GM18907 (cell line): ENCODE measurements at regions not wholly inside any gene's neighbourhood (a gene's known extent, or its start where the extent isn't known, plus 50 kb on each side); places are given as distances from the start of the nearest gene placed in this dataset.
"Not testable (repeated sequence)": the region's sequence is repeated elsewhere in the genome, so short reads cannot be mapped to it uniquely, and the experiment has no call there.

Experiments used
- ATAC-seq: cut with Tn5 transposase; IDR thresholded peaks from one replicate; pipeline ENCODE4 v1.9.1; 2021; ENCODE audit warnings: mild to moderate bottlenecking, moderate library complexity; ENCODE audit not compliant: unreplicated experiment

DNA sequence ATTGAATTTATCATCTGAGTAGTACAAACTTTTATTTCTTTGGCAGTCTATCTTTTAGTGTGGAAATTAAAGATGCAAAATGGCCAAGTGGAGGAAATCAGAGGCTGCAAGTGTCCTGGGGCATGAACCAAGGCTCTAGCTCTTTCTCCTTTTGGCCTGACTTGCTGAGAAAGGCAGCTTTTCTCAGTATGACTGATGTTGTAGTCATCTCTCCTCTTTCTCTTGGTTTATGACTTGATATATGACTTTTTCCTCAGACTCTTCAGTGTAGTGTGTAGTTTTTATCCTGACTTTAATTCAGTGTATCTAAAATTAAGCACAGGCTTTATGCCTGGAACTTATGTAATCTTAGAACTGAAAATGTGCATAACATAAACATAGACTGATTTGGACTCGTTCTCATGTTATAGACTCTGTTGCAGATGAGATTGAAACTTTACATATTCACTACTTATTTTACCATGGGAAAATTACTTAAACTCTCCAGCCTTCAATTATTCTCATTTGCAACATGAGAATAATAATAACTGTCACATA is 65.7 kb downstream of the SLITRK5 start:
- ATAC-seq, result no peak

- no peak for ATAC-seq
These were observed 82.9 kb downstream of the SLITRK5 start for GRCh38 chr13:87754097-87754496.

DNA sequence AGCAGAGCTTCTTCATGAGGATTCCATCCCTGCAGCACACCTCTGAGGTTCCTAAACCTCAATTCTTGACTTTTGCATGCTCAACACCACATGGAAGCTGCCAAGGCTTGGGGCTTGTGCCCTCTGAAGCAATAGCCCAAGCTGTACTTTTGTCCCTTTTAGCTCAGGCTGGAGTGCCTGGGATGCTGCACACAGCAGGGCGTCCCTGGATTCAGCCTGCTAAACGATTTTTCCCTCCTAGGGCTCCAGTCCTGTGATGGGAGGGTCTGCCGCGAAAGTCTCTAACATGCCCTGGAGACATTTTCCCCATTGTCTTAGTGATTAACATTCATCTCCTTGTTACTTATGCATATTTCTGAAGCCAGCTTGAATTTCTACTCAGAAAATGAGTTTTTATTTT is 98.3 kb downstream of the SLITRK5 start:
- ATAC-seq, result no peak

- ATAC-seq, result no peak
These were observed 106.2 kb downstream of the SLITRK5 start for GRCh38 chr13:87777387-87777786.

GRCh38 chr13:87778128-87778527 is 107.0 kb downstream of the SLITRK5 start:
- ATAC-seq, result no peak

- no peak for ATAC-seq
These were observed 108.3 kb downstream of the SLITRK5 start for GRCh38 chr13:87779426-87779825.

DNA sequence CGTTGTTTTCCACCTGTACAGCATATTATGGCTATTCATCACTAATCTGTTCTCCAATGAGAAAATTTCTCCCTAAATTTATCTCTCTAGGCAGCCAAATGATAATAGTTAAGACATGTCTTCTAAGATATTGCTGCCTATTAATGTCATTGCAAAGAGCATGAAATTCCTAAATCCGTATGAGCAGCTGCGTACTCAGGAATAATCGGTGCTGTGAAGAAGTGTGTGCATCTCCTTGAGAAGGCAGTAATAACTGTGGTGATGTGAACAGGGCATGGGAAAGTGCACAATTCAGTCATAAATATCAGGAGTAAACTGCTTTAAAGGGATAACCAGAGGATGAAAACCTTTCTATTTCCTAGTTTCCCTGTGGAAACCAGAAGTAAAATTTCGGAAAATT is 112.2 kb downstream of the SLITRK5 start:
- no peak for ATAC-seq

DNA sequence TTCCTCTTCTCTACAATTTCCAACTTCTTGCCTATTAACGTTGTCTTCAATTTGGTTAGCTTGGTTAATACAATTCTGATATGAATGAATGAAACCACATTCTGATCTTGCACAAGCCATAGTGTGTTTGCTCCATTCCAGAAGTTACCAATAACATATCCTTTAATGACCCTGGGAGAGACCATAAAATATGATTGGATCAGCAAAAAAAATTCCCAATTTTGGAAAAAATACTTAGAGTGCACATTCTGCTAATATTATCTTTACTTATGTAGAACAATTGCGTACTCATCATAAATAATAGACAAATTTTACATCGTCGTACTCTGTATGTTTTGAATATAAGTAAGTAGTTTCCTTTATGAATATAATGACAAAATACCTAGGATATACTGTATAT is 117.2 kb downstream of the SLITRK5 start:
- no peak for ATAC-seq

DNA sequence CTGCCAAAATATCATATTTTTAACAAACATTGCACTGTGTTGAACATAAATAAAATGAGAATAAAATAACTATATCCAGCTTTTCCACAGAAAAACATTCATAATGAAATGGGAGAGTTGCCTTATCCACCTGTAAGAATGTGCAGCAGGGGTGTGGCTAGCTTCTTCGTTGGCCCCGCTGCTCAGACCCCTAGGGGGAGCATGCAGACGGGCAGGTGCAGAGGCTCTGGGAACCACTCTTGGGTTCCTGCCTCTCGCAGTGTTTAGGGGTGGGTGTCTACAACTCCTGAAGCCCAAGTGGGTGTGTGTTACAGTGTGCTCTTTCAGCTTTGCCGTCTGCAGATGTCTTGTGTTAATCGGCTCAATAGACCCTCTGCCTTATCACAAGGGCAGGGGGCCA is 121.7 kb downstream of the SLITRK5 start:
- ATAC-seq, result no peak

DNA sequence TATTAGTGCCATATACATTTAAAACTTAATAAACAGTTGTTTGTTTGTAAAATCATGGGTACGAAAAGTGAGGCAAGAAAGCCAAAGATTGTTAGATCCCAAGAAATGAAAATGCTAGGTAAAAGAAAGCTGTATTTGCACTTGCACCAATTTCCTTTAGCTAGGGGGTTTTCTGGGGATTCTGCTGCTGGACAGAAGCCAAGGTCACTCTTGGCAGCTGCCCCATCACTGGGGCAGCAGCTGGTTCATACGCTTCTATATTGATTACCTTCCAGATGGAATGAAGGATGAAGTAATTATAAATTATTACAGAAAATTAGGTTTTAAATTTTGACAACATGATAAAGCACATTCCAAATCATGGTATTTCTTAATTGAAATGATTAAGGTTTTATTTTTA is 127.4 kb downstream of the SLITRK5 start:
- no peak for ATAC-seq

- no peak for ATAC-seq
These were observed 139.2 kb downstream of the SLITRK5 start for GRCh38 chr13:87810391-87810801.

DNA sequence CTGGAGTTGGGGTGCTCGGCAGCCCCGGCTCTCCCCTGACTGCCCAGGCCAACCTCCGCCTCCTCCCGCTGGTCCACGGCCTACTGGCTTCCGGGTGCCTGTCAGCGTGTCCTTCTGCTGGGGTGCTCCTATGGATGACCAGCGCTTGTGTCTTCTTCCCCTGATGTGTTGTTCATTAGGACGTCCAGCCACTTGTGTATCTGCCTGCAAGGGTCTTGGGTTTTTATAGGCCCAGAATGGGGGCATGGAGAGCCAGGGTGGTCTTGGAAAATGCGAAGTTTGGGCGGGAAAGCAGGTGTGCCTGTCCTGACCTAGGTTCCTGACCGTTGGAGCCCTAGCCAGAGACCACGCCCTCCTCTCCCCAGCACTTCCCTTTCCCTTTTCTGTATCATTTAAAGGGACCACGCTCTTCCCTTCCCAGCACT is 139.8 kb downstream of the SLITRK5 start:
- no peak for ATAC-seq

GRCh38 chr13:87814403-87814802 is 143.2 kb downstream of the SLITRK5 start:
- ATAC-seq, result no peak

DNA sequence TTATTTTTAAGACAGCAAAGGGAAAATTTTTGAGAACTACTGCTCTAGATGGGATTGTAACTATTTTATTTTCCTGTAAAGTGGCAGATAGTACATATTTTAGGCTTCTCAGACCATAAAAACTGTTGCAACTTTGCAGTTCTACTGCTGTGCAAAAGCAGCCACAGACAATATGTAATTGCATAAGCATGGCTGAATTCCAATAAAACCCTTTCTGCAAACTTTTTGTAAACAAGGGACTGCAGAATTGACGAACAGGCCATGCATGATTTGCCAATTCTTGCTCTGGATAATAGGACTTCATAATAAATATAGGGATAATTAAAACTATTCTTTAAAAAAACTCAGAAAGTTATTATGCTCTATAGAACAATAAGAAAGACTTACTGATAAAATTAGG is 149.1 kb downstream of the SLITRK5 start:
- no peak for ATAC-seq

- no peak for ATAC-seq
These were observed 150.3 kb downstream of the SLITRK5 start for GRCh38 chr13:87821512-87821911.

- ATAC-seq, result not testable (repeated sequence)
These were observed 155.1 kb downstream of the SLITRK5 start for GRCh38 chr13:87826301-87826700.

- no peak for ATAC-seq
These were observed 156.3 kb downstream of the SLITRK5 start for GRCh38 chr13:87827479-87827878.

DNA sequence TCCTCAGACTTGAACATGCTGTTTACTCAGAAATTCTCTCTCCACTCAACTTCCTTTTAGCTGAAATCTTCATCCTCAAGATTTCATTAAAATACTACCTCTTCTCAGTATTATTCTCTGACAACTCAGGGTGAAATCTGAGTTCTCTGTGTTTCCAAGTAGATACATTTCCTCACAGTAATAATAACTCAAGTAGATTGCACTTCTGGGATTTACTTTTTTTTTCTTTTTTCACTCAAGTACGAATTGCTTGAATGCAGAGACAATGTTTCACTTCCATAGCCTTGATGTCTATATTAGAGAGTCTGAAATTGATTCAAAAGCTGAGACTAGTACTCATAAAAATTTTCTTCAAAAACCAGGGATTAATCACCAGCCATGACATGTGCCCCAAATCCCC is 166.4 kb downstream of the SLITRK5 start:
- no peak for ATAC-seq

GRCh38 chr13:87837946-87838345 is 166.8 kb downstream of the SLITRK5 start:
- no peak for ATAC-seq

DNA sequence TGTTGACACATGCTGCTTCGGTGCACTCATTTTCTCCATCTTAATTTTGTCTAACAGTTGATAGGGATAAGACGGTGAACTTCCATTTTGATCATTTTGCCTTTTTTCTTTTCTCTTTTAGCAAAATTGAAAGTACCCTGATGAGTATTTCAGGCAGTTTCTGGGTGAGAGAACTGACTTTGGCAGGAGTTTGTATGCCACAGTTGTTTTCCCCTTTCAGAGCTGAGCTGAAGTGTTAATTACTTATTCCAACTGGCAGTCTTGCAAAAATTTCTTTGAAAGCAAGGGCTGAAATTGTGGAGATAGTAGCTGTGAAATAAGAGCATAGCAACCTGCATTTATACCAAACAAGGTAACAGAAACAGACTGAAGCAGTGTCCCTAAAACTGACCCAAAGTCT is 180.2 kb downstream of the SLITRK5 start:
- no peak for ATAC-seq

DNA sequence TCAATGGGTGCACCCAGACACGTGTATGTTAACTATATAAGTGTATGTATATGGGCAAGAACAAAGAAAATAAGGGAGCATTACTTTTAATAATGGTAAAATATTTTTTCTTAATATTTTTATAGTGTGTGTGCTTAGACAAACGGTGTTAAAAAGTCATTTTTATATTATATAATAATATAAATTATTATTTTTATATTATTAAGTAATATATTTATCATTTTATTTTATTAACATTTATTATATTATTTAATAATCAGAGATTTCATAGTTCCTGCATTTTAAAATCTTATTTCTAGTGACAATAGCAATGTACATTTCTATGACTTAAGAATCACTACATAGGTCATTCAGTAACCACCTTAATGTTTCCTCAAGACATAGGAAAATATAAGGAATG is 184.4 kb downstream of the SLITRK5 start:
- no peak for ATAC-seq

DNA sequence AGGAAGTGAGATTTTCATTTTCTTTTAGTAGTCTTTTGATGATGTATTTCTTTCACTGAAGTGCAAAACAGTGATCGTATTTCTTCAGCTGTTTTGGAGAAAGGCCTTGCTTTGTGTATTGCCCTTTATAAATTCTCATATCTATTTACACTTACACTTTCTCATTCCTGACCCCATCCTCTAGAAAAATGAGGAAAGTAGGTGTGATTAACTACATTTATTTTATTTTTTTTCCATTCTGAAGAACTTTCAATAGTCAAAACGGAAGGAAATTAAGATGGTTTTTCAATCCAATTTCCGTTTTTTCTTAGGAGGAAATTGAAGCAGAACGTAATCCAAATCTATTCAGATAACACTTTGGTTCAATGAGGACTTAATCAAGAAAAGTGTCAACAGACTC is 188.1 kb downstream of the SLITRK5 start:
- ATAC-seq, result no peak

DNA sequence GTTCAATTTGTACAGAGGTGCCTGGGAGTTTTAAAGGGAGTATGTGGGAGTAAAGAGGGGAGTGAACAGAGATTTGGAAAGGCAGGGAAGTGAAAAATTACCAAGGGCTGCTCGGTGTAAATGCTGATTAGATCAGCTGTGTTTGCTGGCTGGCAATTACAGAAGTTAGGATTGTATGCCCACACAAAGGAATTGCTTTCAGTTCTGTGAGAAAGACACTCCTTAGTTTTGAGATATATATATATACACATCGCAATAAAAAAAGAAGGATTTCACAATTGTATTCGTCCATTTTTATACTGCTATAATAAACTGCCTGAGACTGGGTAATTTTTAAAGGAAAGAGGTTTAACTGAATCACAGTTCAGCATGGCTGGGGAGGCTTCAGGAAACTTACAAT is 196.3 kb downstream of the SLITRK5 start:
- ATAC-seq, result no peak

GRCh38 chr13:87868731-87869130 is 197.6 kb downstream of the SLITRK5 start:
- no peak for ATAC-seq
